GM18873 (cell line): ENCODE measurements at regions not wholly inside any gene's neighbourhood (a gene's known extent, or its start where the extent isn't known, plus 50 kb on each side); places are given as distances from the start of the nearest gene placed in this dataset.
"Not testable (repeated sequence)": the region's sequence is repeated elsewhere in the genome, so short reads cannot be mapped to it uniquely, and the experiment has no call there.

Source experiments
- ATAC-seq: cut with Tn5 transposase; IDR thresholded peaks from one replicate; pipeline ENCODE4 v1.9.1; 2021; ENCODE audit warnings: mild to moderate bottlenecking, moderate library complexity, moderate number of reproducible peaks; ENCODE audit not compliant: unreplicated experiment, low FRiP score

GRCh38 chr7:69248382-69248828 lies 349.9 kb upstream of the AUTS2 start:
- not testable (repeated sequence) for ATAC-seq

DNA sequence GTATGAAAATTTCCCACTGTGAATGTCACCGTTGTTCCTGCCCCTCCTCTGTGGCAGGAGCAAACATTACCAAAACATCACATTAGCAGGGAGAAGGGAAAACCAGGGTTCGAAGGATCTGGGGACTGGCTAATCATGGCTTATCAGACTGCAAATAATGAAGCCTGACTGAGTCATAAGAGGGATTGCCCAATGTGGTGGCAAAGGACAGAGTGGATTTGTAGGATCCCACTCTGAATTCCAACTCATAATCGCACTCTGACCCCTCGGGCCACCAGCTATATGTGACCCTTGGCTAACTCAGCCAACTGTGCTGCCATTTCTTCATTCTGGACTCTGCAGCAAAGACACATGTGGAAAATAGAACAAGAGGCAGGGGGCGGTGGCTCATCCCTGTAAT lies 347.3 kb upstream of the AUTS2 start:
- no peak for ATAC-seq

GRCh38 chr7:69254643-69255042 lies 343.6 kb upstream of the AUTS2 start:
- no peak for ATAC-seq

GRCh38 chr7:69256634-69257081 lies 341.6 kb upstream of the AUTS2 start:
- no peak for ATAC-seq

DNA sequence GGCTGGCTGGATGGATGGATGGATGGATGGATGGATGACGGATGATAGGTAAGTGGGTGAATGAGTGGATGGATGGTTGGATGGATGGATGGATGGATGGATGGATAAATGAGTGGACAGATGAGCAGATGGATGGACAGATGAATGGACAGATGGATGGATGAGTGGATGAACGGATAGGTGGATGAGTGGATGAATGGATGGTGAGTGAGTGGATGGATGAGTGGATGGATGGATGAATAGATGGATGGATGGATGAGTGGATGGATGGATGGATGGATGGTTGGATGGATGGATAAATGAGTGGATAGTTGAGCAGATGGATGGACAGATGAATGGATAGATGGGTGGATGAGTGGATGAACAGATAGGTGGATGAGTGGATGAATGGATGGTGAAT lies 340.7 kb upstream of the AUTS2 start:
- ATAC-seq: no peak

GRCh38 chr7:69259445-69259844 lies 338.8 kb upstream of the AUTS2 start:
- no peak for ATAC-seq

- ATAC-seq: no peak
Measured at GRCh38 chr7:69260023-69260422, 338.3 kb upstream of the AUTS2 start.

GRCh38 chr7:69263550-69263949 lies 334.7 kb upstream of the AUTS2 start:
- no peak for ATAC-seq

- ATAC-seq: no peak
Measured at GRCh38 chr7:69269806-69270205, 328.5 kb upstream of the AUTS2 start.

DNA sequence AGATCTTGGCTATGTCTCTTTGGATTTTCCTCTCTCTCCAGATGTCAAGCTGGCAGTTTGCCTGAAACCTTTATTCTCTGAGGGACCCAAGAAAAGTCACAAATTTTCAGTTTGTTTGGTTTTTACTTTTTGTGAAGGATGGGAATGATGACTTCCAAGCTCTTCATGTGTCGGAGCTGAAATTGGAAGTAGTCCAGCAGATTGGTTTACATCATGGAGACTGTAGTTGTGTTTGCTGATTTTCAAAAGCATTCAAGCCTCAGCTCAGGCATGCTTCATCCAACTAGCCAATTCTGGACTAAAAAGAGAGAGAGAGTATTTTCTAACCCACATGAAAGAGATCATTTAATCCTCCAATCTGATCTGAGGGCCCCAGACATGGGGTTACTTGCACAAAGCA lies 326.2 kb upstream of the AUTS2 start:
- no peak for ATAC-seq

DNA sequence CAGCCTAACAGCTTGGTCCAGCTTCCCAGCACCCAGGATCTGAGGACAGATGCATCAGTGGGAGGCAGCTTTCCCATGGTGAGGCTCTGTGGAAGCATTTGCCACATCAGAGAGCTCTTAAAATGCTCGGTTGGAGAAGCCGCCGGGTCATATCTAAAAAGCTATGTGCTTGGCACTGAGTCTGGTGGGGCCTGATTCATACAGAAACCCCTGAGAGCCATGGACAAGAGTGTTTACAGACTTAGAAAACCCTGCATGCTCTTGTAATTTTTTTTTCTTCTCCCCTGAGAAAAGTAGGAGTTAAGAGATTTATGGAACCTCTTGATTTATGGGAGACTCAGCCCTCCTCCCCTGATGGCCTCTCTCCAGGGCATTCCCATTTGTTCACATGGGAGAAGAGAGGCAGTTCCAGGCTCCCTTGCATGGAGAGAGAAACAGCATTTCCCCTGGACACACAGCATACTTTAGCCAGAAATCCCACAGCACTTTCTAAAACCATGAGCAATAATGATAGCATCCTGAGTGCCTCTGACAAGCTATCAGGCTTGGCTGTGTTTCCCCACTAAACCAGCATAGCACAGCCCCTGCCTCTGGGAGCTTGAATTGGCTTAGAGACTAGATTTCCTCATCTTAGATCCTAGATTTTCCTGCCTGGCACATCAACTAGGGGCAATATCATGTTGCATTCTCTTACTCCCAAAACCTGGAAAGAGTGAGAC lies 322.1 kb upstream of the AUTS2 start:
- no peak for ATAC-seq

- no peak for ATAC-seq
Measured at GRCh38 chr7:69277366-69277765, 320.9 kb upstream of the AUTS2 start.

GRCh38 chr7:69282946-69283345 lies 315.3 kb upstream of the AUTS2 start:
- ATAC-seq: no peak

- no peak for ATAC-seq
Measured at GRCh38 chr7:69283421-69283820, 314.9 kb upstream of the AUTS2 start.

- no peak for ATAC-seq
Measured at GRCh38 chr7:69285854-69286253, 312.4 kb upstream of the AUTS2 start.

- no peak for ATAC-seq
Measured at GRCh38 chr7:69295977-69296376, 302.3 kb upstream of the AUTS2 start.

DNA sequence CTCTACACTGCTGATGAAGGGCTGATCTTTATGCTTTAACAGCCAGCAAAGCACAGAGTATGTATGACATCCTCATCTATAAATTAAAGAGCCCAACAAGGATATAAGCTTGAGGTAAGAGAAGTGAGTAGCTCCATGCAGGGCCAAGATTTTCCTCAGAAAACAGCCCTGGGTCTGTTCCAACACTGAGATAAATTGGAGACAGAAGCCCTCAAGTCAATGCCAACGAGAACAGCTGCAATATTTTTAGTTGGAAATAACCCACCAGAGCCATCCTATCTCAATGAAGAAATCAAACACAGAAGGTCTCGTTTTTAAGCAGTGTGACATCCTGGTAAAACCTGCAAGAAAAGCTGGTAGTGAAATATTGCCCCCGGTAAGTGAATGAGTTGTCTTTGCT lies 297.0 kb upstream of the AUTS2 start:
- no peak for ATAC-seq

GRCh38 chr7:69309601-69310000 lies 288.7 kb upstream of the AUTS2 start:
- no peak for ATAC-seq

DNA sequence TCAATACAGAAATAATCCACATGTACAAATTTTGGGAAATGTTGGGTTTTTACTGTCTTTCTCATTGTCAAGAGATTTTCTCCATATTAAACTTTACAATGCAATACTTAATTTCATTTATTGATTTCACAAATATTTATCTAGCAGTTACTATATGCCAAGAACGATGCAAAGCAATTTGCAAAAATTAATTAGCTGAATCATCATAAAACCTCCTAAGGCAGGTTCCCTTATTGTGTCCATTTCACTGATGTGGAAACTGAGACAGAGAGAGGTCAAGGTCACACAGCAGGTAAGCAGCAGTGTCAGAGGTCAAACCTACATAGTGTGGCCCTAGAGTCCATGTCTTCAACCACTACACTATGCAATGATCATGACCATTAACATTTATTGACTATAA lies 286.8 kb upstream of the AUTS2 start:
- no peak for ATAC-seq

DNA sequence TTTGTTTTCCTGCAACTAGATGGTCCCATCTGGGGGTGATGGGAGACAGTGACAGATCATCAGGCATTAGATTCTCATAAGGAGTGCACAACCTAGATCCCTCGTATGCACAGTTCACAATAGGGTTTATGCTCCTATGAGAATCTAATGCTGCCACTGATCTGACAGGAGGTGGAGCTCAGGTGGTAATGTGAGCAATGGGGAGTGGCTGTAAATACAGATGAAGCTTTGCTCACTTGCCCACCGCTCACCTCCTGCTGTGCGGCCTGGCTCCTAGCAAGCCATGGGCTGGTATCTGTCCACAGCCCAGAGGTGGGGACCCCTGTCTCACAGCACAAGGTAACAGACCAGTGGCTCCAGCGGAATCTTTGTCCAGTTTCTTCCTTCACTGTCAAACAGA lies 284.4 kb upstream of the AUTS2 start:
- not testable (repeated sequence) for ATAC-seq

DNA sequence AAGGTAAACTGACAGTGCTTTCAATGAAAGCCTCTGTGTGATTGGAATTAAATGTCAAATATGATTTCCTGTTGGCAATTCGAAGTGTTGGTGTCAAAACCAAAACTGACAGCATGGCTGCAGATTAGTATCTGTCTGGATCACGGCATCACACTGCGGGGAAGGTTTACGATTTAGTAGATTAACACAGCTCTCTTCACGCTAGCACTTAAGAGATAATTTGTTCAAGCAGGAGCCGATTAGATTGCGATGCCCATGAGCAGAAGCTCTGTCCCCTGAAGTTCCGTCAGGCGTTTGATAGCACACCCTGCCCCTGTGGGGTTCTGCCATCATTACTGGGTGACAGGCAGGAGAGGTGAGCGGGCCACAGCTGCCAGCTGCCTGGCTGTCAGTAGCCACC lies 279.5 kb upstream of the AUTS2 start:
- no peak for ATAC-seq

DNA sequence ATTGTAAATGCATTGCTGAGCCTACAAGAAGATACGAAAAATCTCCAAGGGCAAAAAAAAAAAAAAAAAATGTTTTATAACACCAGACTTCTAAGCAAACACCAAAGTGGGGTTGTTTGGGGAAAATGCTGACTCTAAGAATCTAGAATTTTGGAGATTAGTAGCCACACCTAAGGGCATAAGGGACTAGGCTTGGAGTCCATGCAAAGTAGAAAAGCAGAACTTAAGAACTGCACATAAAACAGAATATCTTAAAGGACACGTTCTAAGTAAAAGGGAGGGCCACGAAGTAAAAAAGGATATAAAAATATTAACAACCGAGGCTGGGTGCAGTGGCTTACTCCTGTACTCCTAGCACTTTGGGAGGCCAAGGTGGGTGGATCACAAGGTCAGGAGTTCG lies 269.8 kb upstream of the AUTS2 start:
- ATAC-seq: no peak

DNA sequence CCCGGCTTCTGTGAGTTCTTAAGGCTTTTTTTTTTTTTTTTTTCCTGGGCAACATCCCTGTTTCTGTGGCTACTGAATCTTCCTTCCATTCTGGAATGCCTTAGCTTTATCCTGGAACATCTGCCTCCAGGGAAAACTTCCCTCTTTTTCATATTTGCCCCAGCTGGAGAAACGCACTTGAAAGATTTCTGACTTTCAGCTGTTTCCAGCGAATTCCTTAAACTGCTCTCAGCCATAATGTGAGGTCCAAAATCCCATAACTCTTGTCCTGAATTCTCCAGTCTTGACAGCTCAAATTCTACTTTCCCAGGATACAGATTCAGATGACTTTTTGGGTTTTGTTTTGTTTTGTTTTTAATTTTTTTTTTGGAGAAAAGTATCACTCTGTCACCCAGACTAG lies 263.6 kb upstream of the AUTS2 start:
- no peak for ATAC-seq
